Keratinocyte (primary cell): ENCODE measurements at regions not wholly inside any gene's neighbourhood (a gene's known extent, or its start where the extent isn't known, plus 50 kb on each side); places are given as distances from the start of the nearest gene placed in this dataset.

Source experiments
- DNase-seq: peaks from one replicate; pipeline ENCODE4 v3.0.0-alpha.2; 2011; ENCODE audit warnings: low read depth, missing footprints, low spot score
- FAIRE-seq: peaks from 2 replicates; lab custom pipeline; 2011; peaks lifted over from hg19 to GRCh38; lab: Jason Lieb, UNC
- H2AFZ ChIP-seq: 2 replicates; pipeline ENCODE4 v1.6.0; 2012; ENCODE audit warnings: low read length, control low read depth, inconsistent platforms; ENCODE audit not compliant: control insufficient read depth
- H3K27ac ChIP-seq: 2 replicates; pipeline ENCODE4 v1.5.1; 2011; ENCODE audit warnings: low read length; ENCODE audit not compliant: control insufficient read depth, insufficient read depth
- H3K27me3 ChIP-seq: 3 replicates; pipeline ENCODE4 v1.6.0; 2011; ENCODE audit warnings: low read length; ENCODE audit not compliant: control insufficient read depth, insufficient read depth; ENCODE audit errors: extremely low read depth
- H3K36me3 ChIP-seq, 2 experiments: 2 replicates in 1 of 2; 3 replicates in 1 of 2; pipeline ENCODE4 v1.5.1; 2011; ENCODE audit warnings: low read length in 2 of 2, mild to moderate bottlenecking in 1 of 2; ENCODE audit not compliant: control insufficient read depth in 2 of 2, insufficient read depth in 2 of 2; ENCODE audit errors: extremely low read depth in 1 of 2
- H3K4me1 ChIP-seq: 3 replicates; pipeline ENCODE4 v1.5.1; 2011; ENCODE audit warnings: low read length; ENCODE audit not compliant: control insufficient read depth, insufficient read depth; ENCODE audit errors: extremely low read depth
- H3K4me2 ChIP-seq: 3 replicates; pipeline ENCODE4 v1.6.0; 2011; ENCODE audit warnings: low read depth, low read length; ENCODE audit not compliant: control insufficient read depth, insufficient read depth; ENCODE audit errors: extremely low read depth
- H3K4me3 ChIP-seq, 3 experiments: fragments of 200-600 bp in 1 of 3; sonication (generic) in 1 of 3; 2 replicates in 2 of 3; 3 replicates in 1 of 3; pipeline ENCODE4 v1.5.1; 2011 to 2016; ENCODE audit warnings: low read length in 3 of 3, mild to moderate bottlenecking in 3 of 3, control low read depth in 2 of 3, inconsistent platforms in 1 of 3, low read depth in 1 of 3, mixed read lengths in 1 of 3, mixed run types in 1 of 3, moderate library complexity in 1 of 3; ENCODE audit not compliant: control insufficient read depth in 2 of 3, insufficient read depth in 2 of 3; ENCODE audit errors: extremely low read depth in 1 of 3
- H3K79me2 ChIP-seq: 2 replicates; pipeline ENCODE4 v1.6.0; 2012; ENCODE audit warnings: low read length; ENCODE audit not compliant: control insufficient read depth, insufficient read depth
- H3K9ac ChIP-seq: 3 replicates; pipeline ENCODE4 v1.6.0; 2011; ENCODE audit warnings: low read length; ENCODE audit not compliant: control insufficient read depth, insufficient read depth; ENCODE audit errors: extremely low read depth
- H3K9me1 ChIP-seq: 3 replicates; pipeline ENCODE4 v1.6.0; 2011; ENCODE audit warnings: low read length; ENCODE audit not compliant: control insufficient read depth, insufficient read depth; ENCODE audit errors: extremely low read depth
- H3K9me3 ChIP-seq: 2 replicates; pipeline ENCODE4 v1.5.1; 2012; ENCODE audit warnings: low read depth, low read length; ENCODE audit not compliant: control insufficient read depth
- H4K20me1 ChIP-seq: 3 replicates; pipeline ENCODE4 v1.6.0; 2011; ENCODE audit warnings: low read length; ENCODE audit not compliant: control insufficient read depth, insufficient read depth; ENCODE audit errors: extremely low read depth
- CTCF ChIP-seq, 3 experiments: IDR thresholded peaks in 1 of 3; conservative IDR thresholded peaks in 1 of 3; optimal IDR thresholded peaks in 1 of 3; 2 replicates in 2 of 3; 3 replicates in 1 of 3; pipeline versions ENCODE3 to v1.5.1; 2011; ENCODE audit warnings: low read length in 3 of 3, mild to moderate bottlenecking in 3 of 3, moderate library complexity in 2 of 3, control low read depth in 1 of 3, inconsistent platforms in 1 of 3; ENCODE audit not compliant: insufficient read depth in 2 of 3; ENCODE audit errors: extremely low read depth in 1 of 3
- EZH2 ChIP-seq: IDR thresholded peaks from one replicate; pipeline ENCODE4 v1.6.1; 2012; ENCODE audit warnings: inconsistent platforms, mild to moderate bottlenecking, low read length, moderate library complexity
- dilution Hi-C: fragments of 300-500 bp; cut with MboI; formaldehyde crosslinking; loops from one replicate; pipeline ENCODE4 v1.7.0; 2020; ENCODE audit warnings: low sequenced_read_pairs; ENCODE audit not compliant: extremely low pct_ligation_motif_present

DNA sequence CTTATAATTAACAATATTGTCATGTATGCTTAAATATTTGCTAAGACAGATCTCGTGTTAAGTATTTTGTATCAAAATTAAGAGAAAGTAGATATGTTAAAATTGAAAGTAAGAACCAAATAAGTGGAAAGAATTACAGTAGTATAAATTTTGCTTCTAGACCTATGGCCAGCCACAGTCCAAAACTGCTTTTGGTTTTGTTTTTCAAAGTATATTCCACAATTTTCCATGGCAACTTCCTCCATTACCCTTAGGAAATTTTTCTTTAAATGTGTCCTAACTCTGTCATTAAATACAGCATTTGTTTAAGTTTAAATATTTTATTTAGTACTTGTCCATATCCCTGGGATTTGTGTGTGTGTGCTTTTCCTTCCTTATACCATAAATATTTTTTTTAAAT lies 689.0 kb downstream of the DIAPH3 start:
- H4K20me1 ChIP-seq, result no peaks in the 10 kb centered on the region
- dilution Hi-C loops, result no loop called here
- H3K4me2 ChIP-seq, result no peak overlapping the region
- DNase-seq (no peak), FAIRE-seq (no peak)
- no peak overlapping the region for H3K27ac ChIP-seq
- no peaks in the 10 kb centered on the region for H3K9me3 ChIP-seq
- no peak for TF ChIP-seq CTCF (optimal IDR thresholded peaks at IDR 0.05 in 1 of 3, IDR thresholded peaks at IDR 0.05 in 1 of 3, conservative IDR thresholded peaks at IDR 0.05 in 1 of 3; ENCODE audit: extremely low read depth in 1 of 3, insufficient read depth in 2 of 3, low read length in 3 of 3)
- TF ChIP-seq EZH2, result no peak
- H3K27me3 ChIP-seq, result no peaks in the 10 kb centered on the region
- H3K9ac ChIP-seq, result no peak overlapping the region
- H2AFZ ChIP-seq, result no peak overlapping the region
- no peaks in the 10 kb centered on the region for H3K79me2 ChIP-seq
- no peaks in the 10 kb centered on the region for H3K36me3 ChIP-seq
- no peak overlapping the region for H3K4me3 ChIP-seq
- no peaks in the 10 kb centered on the region for H3K4me1 ChIP-seq
- H3K9me1 ChIP-seq, result no peaks in the 10 kb centered on the region

DNA sequence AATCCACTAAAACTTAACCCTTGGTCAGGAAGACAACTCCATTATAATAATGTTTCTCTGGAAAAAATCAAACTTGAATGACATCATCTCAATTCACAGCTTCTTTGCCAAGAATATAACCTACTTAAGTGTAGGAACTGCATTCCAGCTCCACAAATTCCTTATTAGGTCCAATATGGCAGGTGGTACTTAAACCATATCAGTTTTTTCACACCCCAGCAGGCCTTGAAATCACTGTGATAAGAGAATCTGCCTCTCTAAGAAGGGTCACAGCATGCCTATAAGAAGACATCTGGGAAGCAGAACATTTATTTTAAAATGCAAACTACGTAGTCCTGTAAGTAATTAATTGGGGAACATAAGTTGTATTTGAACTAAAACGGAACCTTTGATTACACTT lies 687.8 kb downstream of the DIAPH3 start:
- H3K36me3 ChIP-seq, result no peaks in the 10 kb centered on the region
- H2AFZ ChIP-seq, result no peak overlapping the region
- no peak for FAIRE-seq
- H3K4me1 ChIP-seq, result no peaks in the 10 kb centered on the region
- no peaks in the 10 kb centered on the region for H3K9me3 ChIP-seq
- DNase-seq, result no peak
- no peaks in the 10 kb centered on the region for H3K79me2 ChIP-seq
- H4K20me1 ChIP-seq, result no peaks in the 10 kb centered on the region
- dilution Hi-C loops, result no loop called here
- no peak overlapping the region for H3K9ac ChIP-seq
- H3K27ac ChIP-seq, result no peak overlapping the region
- no peak overlapping the region for H3K4me2 ChIP-seq
- H3K27me3 ChIP-seq, result no peaks in the 10 kb centered on the region
- no peaks in the 10 kb centered on the region for H3K9me1 ChIP-seq
- H3K4me3 ChIP-seq, result no peak overlapping the region
- TF ChIP-seq EZH2, result no peak
- no peak for TF ChIP-seq CTCF (optimal IDR thresholded peaks at IDR 0.05 in 1 of 3, IDR thresholded peaks at IDR 0.05 in 1 of 3, conservative IDR thresholded peaks at IDR 0.05 in 1 of 3; ENCODE audit: extremely low read depth in 1 of 3, insufficient read depth in 2 of 3, low read length in 3 of 3)
